HG03469 (cell line): ENCODE measurements at regions not wholly inside any gene's neighbourhood (a gene's known extent, or its start where the extent isn't known, plus 50 kb on each side); places are given as distances from the start of the nearest gene placed in this dataset.
"Not testable (repeated sequence)": the region's sequence is repeated elsewhere in the genome, so short reads cannot be mapped to it uniquely, and the experiment has no call there.

ENCODE experiments used
- ATAC-seq: cut with Tn5 transposase; IDR thresholded peaks from one replicate; pipeline ENCODE4 v1.9.1; 2021; ENCODE audit warnings: mild to moderate bottlenecking, moderate library complexity, moderate number of reproducible peaks; ENCODE audit not compliant: unreplicated experiment

GRCh38 chr1:60826320-60827094 lies 255.9 kb upstream of the NFIA start:
- ATAC-seq: no peak

GRCh38 chr1:60825593-60825992 lies 256.8 kb upstream of the NFIA start:
- no peak for ATAC-seq

GRCh38 chr1:60823151-60823550 lies 259.2 kb upstream of the NFIA start:
- no peak for ATAC-seq

GRCh38 chr1:60822252-60822651 lies 260.1 kb upstream of the NFIA start:
- no peak for ATAC-seq

GRCh38 chr1:60821156-60821555 lies 261.2 kb upstream of the NFIA start:
- no peak for ATAC-seq

- no peak for ATAC-seq
Observed at GRCh38 chr1:60818969-60819701, 263.2 kb upstream of the NFIA start.

GRCh38 chr1:60813071-60813470 lies 269.3 kb upstream of the NFIA start:
- ATAC-seq: no peak

GRCh38 chr1:60809204-60809980 lies 273.0 kb upstream of the NFIA start:
- no peak for ATAC-seq

- no peak for ATAC-seq
Observed at GRCh38 chr1:60808676-60809075, 273.7 kb upstream of the NFIA start.

GRCh38 chr1:60802884-60803283 lies 279.5 kb upstream of the NFIA start:
- ATAC-seq: no peak

GRCh38 chr1:60797351-60797750 lies 285.0 kb upstream of the NFIA start:
- ATAC-seq: no peak

GRCh38 chr1:60791226-60791625 lies 291.1 kb upstream of the NFIA start:
- ATAC-seq: no peak

- not testable (repeated sequence) for ATAC-seq
Observed at GRCh38 chr1:60773099-60773498, 309.3 kb upstream of the NFIA start.

- no peak for ATAC-seq
Observed at GRCh38 chr1:60769082-60769481, 313.3 kb upstream of the NFIA start.

GRCh38 chr1:60765204-60765603 lies 317.2 kb upstream of the NFIA start:
- no peak for ATAC-seq

GRCh38 chr1:60764489-60764888 lies 317.9 kb upstream of the NFIA start:
- ATAC-seq: no peak

GRCh38 chr1:60763741-60764140 lies 318.6 kb upstream of the NFIA start:
- ATAC-seq: no peak

GRCh38 chr1:60762911-60763310 lies 319.4 kb upstream of the NFIA start:
- no peak for ATAC-seq

- ATAC-seq: no peak
Observed at GRCh38 chr1:60762176-60762575, 320.2 kb upstream of the NFIA start.

- no peak for ATAC-seq
Observed at GRCh38 chr1:60759291-60759690, 323.1 kb upstream of the NFIA start.

GRCh38 chr1:60757485-60757884 lies 324.9 kb upstream of the NFIA start:
- no peak for ATAC-seq
